Activated CD8-positive, alpha-beta memory T cell treated with anti-CD3 and anti-CD28 coated beads for 48 hours (primary cell): ENCODE measurements at regions not wholly inside any gene's neighbourhood (a gene's known extent, or its start where the extent isn't known, plus 50 kb on each side); places are given as distances from the start of the nearest gene placed in this dataset.
"Not testable (repeated sequence)": the region's sequence is repeated elsewhere in the genome, so short reads cannot be mapped to it uniquely, and the experiment has no call there.

Experiments used
- DNase-seq, 3 experiments: peaks; one replicate each; pipeline ENCODE4 v3.0.0-alpha.2; 2020; ENCODE audit warnings: low read depth in 2 of 3, low spot score in 2 of 3

DNA sequence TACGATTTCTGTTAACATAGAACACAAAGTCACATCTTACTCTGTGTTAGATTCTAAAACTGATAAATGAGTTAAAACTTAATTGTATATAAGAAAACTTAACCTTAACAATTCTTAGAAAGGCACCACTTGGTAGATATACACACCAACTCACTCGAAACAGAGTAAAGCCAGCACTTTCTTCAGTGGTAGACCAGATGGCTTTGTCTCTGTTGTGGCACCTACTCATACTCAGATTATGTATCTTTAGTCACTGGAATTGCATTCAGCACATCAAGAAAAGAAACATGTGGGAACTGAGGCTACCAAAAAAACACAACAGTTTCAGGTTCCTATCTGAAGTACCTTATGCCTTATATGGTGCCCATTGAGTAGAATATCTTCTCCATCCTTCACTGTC, 192.5 kb downstream of the ZNF608 start:
- no peak for DNase-seq

GRCh38 chr5:124552526-124552925, 193.9 kb downstream of the ZNF608 start:
- DNase-seq: no peak

- DNase-seq: no peak
Measured at GRCh38 chr5:124551939-124552279, 194.5 kb downstream of the ZNF608 start.

GRCh38 chr5:124550731-124551130, 195.7 kb downstream of the ZNF608 start:
- no peak for DNase-seq

DNA sequence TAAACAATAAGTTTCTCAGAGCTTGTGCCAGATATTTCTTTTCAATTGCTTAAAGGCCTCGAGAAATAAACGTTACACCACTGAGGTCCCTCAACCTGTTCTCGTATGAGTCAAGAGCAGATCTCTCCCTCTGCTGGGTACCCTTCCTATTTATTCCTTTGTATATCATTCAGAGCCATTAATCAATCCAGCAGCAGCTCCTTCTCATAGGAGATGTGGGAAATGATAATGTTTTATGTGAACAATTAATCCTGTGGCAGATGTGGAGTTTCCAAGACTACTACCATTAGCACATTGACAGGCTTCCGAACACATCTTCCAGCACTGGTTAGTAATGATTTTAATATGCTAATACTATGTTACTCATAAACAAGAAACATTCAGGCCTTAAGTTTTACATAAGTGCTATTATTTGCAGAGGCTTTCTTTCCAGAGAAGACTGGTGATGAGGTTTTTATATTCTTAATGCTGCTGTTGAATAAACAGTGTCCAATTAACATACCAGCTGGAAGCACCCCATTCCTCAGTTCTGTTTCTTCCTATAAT, 196.5 kb downstream of the ZNF608 start:
- no peak for DNase-seq

DNA sequence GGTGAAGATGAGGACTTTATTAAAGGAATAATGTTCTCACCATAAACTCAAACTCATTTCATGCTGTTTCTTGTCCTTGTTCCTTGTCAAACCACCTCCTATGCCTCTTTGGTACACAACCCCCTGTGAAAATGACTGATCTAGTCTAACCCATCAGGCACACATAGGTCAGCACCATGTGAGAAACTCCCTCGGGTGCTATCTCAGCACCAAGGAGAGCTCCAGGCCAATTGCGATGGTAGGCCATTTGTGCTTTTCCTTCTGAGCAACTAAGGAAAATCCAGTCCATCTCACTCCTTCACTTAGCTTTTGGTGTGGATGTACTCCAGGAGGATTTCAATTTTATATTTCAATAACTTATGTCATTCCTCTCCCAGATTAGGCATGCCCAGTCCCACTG, 199.8 kb downstream of the ZNF608 start:
- no peak for DNase-seq

- DNase-seq: no peak
Measured at GRCh38 chr5:124544366-124545055, 201.9 kb downstream of the ZNF608 start.

DNA sequence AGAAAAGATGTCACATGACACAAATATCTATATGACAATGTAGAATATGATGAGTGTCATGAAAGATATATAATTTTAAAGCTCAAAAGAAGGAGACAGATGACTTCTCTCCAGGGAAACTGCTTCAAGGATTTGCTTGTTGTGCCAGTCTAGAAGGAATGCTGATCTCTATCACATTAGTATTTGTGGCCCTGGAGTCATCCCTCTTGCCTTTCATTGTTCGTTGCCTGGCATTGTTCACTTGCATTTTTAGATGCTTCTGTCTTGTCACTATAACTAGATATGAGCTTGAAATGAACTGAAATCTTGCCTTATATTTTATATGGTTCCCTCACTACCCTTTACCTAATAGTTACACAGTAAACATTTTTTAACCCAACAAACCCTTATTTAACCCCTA, 207.5 kb downstream of the ZNF608 start:
- DNase-seq: no peak

GRCh38 chr5:124538191-124538590, 208.2 kb downstream of the ZNF608 start:
- DNase-seq: no peak

DNA sequence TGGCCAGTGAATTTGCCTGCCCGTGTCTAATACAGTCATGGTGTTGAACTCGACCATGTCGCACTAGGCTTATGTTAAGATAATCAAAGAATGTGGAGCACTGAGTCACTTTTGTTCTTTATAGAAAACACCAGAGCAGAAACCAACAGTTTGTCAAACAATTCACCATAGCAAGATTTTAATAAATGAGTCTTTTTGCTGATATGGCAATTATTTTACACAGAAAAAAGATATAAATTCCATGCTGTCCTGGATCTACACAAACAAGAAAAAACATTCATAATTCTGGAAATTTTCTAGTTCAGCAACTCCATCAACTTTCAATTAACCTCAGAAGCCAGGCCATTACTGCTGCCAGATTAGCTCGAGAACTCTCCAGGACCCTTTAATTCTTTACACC, 208.9 kb downstream of the ZNF608 start:
- DNase-seq: no peak

- DNase-seq: no peak
Measured at GRCh38 chr5:124537107-124537506, 209.3 kb downstream of the ZNF608 start.

GRCh38 chr5:124536333-124536732, 210.1 kb downstream of the ZNF608 start:
- DNase-seq: no peak

DNA sequence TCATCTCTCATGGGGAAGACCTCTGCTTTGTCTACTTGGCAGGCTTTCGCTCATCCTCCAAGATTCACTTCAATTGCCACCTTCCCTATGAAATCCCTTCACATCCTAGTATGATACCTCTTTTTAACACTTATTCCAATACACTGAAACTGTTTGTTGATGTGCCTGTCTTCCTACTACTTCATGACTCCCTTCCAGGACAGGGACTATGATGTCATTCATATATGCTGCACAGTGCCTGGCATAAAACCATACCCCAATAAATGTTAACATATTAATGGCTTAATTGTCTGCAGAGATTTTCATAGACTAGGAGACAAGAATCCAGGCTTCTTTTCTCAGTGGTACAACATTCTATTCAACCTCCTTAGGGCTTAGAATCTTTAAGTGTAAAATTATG, 215.5 kb downstream of the ZNF608 start:
- DNase-seq: no peak

- DNase-seq: no peak
Measured at GRCh38 chr5:124528838-124529237, 217.6 kb downstream of the ZNF608 start.

DNA sequence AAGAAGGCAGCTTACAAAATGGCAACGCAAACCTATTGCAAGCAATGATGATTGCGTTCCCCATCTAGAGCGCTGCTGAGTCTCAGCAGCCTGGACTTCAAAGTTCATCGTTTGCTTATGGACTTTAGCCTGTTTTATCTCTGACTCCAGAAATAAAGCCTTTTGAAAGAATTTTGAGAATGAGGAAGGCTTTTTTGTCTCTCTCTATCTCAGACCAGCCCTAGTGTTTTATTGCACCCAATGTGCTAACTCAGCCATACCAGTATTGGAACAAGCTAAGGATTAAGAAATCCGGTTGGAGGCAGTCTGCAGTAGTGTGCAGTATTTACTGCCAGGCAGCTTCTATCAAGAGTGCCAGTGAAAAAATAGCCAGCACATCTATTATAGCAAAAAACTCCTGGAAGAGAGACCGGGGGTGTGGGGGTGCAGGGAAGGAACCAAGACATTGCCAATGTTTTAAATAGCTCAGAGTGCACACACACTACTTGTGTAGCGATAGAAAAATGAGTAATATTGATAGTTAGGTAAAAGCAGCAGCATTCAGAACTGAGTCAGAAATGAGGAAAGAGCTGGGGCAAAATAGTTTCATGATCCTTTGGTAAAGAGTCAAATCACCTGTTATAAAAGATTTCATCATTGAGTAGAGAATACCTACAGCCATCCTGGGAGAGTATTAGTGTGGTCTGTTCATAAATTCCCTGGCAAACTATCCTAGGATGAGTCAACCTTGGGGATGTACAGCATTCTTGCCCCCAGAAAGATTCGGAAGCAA, 219.0 kb downstream of the ZNF608 start:
- no peak for DNase-seq

- DNase-seq: not testable (repeated sequence)
Measured at GRCh38 chr5:124526079-124526478, 220.4 kb downstream of the ZNF608 start.

GRCh38 chr5:124524552-124525232, 221.7 kb downstream of the ZNF608 start:
- no peak for DNase-seq

- no peak for DNase-seq
Measured at GRCh38 chr5:124523897-124524296, 222.5 kb downstream of the ZNF608 start.

- no peak for DNase-seq
Measured at GRCh38 chr5:124522992-124523391, 223.4 kb downstream of the ZNF608 start.

DNA sequence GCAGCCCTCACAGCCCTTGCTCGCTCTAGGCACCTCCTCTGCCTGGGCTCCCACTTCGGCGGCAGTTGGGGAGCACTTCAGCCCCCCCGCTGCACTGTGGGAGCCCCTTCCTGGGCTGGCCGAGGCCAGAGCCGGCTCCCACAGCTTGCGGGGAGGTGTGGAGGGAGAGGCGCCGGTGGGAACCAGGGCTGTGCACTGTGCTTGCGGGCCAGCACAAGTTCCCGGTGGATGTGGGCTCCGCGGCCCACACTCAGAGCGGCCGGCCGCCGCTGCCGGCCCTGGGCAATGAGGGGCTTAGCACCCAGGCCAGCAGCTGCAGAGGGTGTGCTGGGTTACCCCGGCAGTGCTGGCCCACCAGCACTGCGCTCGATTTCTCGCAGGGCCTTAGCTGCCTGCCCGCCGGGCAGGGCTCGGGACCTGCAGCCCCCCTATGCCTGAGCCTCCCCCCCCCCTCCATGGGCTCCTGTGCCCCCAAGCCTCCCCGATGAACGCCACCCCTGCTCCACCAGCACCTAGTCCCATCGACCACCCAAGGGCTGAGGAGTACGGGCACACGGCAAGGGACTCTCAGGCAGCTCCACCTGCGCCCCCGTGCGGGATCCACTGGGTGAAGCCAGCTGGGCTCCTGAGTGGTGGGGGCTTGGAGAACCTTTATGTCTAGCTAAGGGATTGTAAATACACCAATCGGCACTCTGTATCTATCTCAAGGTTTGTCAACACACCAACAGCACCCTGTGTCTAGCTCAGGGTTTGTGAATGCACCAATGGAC, 224.8 kb downstream of the ZNF608 start:
- no peak for DNase-seq

- DNase-seq: no peak
Measured at GRCh38 chr5:124519396-124519795, 227.0 kb downstream of the ZNF608 start.
